ENCODE measurements at regions not wholly inside any gene's neighbourhood (a gene's known extent, or its start where the extent isn't known, plus 50 kb on each side); places are given as distances from the start of the nearest gene placed in this dataset.

- TF ChIP-seq CTCF (IDR thresholded peaks at IDR 0.05) (no peak), POLR2A (IDR thresholded peaks at IDR 0.05) (no peak)
Measured at GRCh38 chr2:181780047-181780651, 99.8 kb upstream of the NEUROD1 start.
